Hepatocyte (in vitro differentiated cells): ENCODE measurements at regions not wholly inside any gene's neighbourhood (a gene's known extent, or its start where the extent isn't known, plus 50 kb on each side); places are given as distances from the start of the nearest gene placed in this dataset.

Experiments
- DNase-seq: peaks from one replicate; pipeline ENCODE4 v3.0.0-alpha.2; 2016; ENCODE audit warnings: low spot score
- H2AFZ ChIP-seq: fragments of 200-600 bp; sonication (generic); 2 replicates; pipeline ENCODE4 v1.6.0; 2016; ENCODE audit warnings: antibody characterized with exemption, mild to moderate bottlenecking
- H3K27ac ChIP-seq: fragments of 200-600 bp; sonication (generic); 2 replicates; pipeline ENCODE4 v1.5.1; 2016; ENCODE audit warnings: mild to moderate bottlenecking
- H3K27me3 ChIP-seq: fragments of 200-600 bp; sonication (generic); 2 replicates; pipeline ENCODE4 v1.6.1; 2016
- H3K36me3 ChIP-seq: fragments of 200-600 bp; sonication (generic); replicated peaks from 2 replicates; pipeline ENCODE4 v1.5.1; 2016; ENCODE audit warnings: low read depth; ENCODE audit not compliant: insufficient read depth
- H3K4me1 ChIP-seq: fragments of 200-600 bp; sonication (generic); 2 replicates; pipeline ENCODE4 v1.5.1; 2016; ENCODE audit warnings: mild to moderate bottlenecking, moderate library complexity; ENCODE audit not compliant: insufficient read depth
- H3K4me2 ChIP-seq: fragments of 200-600 bp; sonication (generic); 2 replicates; pipeline ENCODE4 v1.6.0; 2016
- H3K4me3 ChIP-seq: fragments of 200-600 bp; sonication (generic); 2 replicates; pipeline ENCODE4 v1.5.1; 2016; ENCODE audit warnings: mild to moderate bottlenecking
- H3K79me2 ChIP-seq: fragments of 200-600 bp; sonication (generic); 2 replicates; pipeline ENCODE4 v1.6.0; 2017; ENCODE audit warnings: mild to moderate bottlenecking
- H3K9me2 ChIP-seq: fragments of 200-600 bp; sonication (generic); replicated peaks from 2 replicates; pipeline ENCODE4 v1.6.0; 2017; ENCODE audit warnings: mild to moderate bottlenecking; ENCODE audit not compliant: insufficient read depth
- H3K9me3 ChIP-seq: fragments of 200-600 bp; sonication (generic); 2 replicates; pipeline ENCODE4 v1.5.1; 2016; ENCODE audit warnings: low read depth, mild to moderate bottlenecking
- H4K20me1 ChIP-seq: fragments of 200-600 bp; sonication (generic); 2 replicates; pipeline ENCODE4 v1.6.0; 2016; ENCODE audit warnings: mild to moderate bottlenecking; ENCODE audit not compliant: insufficient read depth, poor library complexity, severe bottlenecking
- EZH2 ChIP-seq: fragments of 200-600 bp; sonication (generic); IDR thresholded peaks from 2 replicates; pipeline ENCODE4 v1.6.1; 2016; ENCODE audit warnings: antibody characterized with exemption, mild to moderate bottlenecking, borderline replicate concordance
- EZH2phosphoT487 ChIP-seq: fragments of 200-600 bp; sonication (generic); IDR thresholded peaks from one replicate; pipeline ENCODE4 v1.6.1; 2018; ENCODE audit warnings: antibody characterized with exemption, mild to moderate bottlenecking, low read depth, moderate library complexity; ENCODE audit not compliant: unreplicated experiment, severe bottlenecking
- WGBS: methylation state at CpG from one replicate; pipeline ENCODE4 v1.1.6; 2016; ENCODE audit warnings: low lambda C conversion rate; ENCODE audit errors: missing lambda C conversion rate; 5-methylcytosine and 5-hydroxymethylcytosine counted together
- TF ChIP-seq, protein P1 (sequence below): fragments of 200-600 bp; sonication (generic); IDR thresholded peaks from 2 replicates; pipeline ENCODE4 v1.5.1; 2016; ENCODE audit warnings: antibody characterized with exemption, mild to moderate bottlenecking; ENCODE audit not compliant: poor library complexity

DNA sequence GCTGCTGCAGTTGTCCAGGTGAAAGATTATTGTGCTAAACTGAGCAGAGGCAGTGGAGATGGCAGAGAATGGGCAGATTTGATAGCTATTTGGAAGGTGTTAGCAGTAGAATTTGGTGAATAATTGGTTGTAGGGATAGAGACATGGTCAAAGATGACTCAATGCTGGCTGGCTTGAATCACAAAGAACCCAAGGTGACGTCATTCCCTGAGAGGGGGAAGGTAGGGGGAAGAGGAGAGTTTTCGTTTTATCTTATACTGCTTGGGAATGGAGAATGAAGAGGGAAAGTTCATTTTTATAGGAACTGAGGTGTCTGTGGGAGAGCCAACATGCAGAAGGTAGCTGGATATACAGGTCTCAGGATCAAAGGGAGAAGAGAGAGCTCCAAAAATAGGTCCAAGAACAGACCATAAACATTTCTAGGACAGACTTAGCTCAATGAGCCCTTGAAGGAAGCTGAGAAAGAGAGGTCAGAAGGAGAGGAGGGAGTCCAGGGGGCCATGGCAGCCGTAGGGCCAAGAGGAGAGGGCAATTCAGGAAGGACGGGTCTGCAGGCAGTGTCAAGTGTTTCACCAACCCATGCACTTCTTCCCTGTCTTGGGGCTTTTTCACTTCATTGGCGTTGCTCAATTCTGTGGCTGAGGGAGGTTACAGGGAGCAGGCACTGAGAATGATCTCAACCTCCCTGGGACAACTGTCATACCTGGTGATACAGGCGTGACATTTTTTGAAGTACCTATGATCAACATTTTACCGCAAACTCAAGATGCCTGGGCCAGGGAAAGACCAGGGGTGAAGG is 281.3 kb downstream of the TDRD15 start:
- no peak overlapping the region for H2AFZ ChIP-seq
- no peak for DNase-seq

DNA sequence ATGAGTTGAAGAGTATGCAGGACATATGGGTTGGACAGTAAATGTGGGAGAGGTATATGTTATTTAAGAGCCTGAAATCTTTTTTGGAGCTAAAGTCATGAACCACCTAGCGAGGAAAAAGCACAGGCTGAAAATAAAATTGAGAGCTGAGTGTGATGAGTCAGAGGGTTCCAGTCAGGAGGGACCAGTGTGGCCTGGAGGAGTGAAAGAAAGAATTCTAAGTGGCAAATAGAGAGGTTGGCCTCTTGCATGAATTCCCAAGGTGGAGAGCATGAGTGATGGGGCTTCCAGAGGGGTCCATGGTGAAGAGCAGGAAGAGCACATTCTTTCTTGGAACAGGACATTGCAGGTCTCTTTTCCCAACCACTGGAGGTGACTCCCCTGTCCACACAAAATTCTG is 282.6 kb downstream of the TDRD15 start:
- 100% methylated on average over 1 of the region's 1 CpG for WGBS
- Histone ChIP-seq H3K27ac (no peak overlapping the region), H3K9me3 (no peaks in the 10 kb centered on the region)

More for the DNA sequence above, 281.3 kb downstream of the TDRD15 start:
- no peaks in the 10 kb centered on the region for H3K9me2 ChIP-seq
- H4K20me1 ChIP-seq, result no peaks in the 10 kb centered on the region
- no peak overlapping the region for H3K27ac ChIP-seq
- H3K4me1 ChIP-seq, result no peaks in the 10 kb centered on the region
- H3K79me2 ChIP-seq, result no peaks in the 10 kb centered on the region
- no peak overlapping the region for H3K4me2 ChIP-seq
- H3K27me3 ChIP-seq, result no peaks in the 10 kb centered on the region
- WGBS, result 82% methylated on average over 7 of the region's 7 CpGs
- no peaks in the 10 kb centered on the region for H3K36me3 ChIP-seq
- H3K9me3 ChIP-seq, result no peaks in the 10 kb centered on the region
- H3K4me3 ChIP-seq, result no peak overlapping the region
- TF ChIP-seq EZH2 (no peak), EZH2phosphoT487 (no peak)
- TF ChIP-seq, protein P1, sequence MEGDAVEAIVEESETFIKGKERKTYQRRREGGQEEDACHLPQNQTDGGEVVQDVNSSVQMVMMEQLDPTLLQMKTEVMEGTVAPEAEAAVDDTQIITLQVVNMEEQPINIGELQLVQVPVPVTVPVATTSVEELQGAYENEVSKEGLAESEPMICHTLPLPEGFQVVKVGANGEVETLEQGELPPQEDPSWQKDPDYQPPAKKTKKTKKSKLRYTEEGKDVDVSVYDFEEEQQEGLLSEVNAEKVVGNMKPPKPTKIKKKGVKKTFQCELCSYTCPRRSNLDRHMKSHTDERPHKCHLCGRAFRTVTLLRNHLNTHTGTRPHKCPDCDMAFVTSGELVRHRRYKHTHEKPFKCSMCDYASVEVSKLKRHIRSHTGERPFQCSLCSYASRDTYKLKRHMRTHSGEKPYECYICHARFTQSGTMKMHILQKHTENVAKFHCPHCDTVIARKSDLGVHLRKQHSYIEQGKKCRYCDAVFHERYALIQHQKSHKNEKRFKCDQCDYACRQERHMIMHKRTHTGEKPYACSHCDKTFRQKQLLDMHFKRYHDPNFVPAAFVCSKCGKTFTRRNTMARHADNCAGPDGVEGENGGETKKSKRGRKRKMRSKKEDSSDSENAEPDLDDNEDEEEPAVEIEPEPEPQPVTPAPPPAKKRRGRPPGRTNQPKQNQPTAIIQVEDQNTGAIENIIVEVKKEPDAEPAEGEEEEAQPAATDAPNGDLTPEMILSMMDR, result no peak

DNA sequence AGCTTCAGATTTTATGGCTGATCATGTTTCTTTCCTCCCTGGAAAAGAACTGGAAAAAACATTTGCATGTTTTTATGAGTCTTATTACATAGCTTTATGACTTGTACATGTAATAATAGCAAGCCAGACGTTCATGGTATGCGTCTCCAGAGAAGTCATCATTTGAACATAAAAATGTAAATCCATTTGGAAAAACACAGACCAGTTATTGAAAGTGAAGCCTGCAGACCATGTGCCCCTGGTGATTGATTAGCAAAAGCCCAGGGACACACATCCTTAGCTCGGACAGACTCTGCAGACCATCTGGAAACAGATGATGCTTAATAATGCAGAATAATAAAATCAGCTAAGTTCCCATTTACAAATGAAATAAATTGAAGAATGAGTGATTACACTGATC is 283.1 kb downstream of the TDRD15 start:
- no peak for TF ChIP-seq EZH2
- no peak for TF ChIP-seq EZH2phosphoT487
- TF ChIP-seq, protein P1, result no peak
- no peaks in the 10 kb centered on the region for H3K9me3 ChIP-seq
- no peak for DNase-seq
- H3K4me2 ChIP-seq, result no peak overlapping the region
- H3K4me3 ChIP-seq, result no peak overlapping the region
- no peak overlapping the region for H3K27ac ChIP-seq
- no peaks in the 10 kb centered on the region for H3K36me3 ChIP-seq
- H3K79me2 ChIP-seq, result no peaks in the 10 kb centered on the region
- WGBS, result 48% methylated on average over 3 of the region's 3 CpGs
- no peak overlapping the region for H2AFZ ChIP-seq
- no peaks in the 10 kb centered on the region for H3K9me2 ChIP-seq
- no peaks in the 10 kb centered on the region for H3K27me3 ChIP-seq
- H4K20me1 ChIP-seq, result no peaks in the 10 kb centered on the region
- no peaks in the 10 kb centered on the region for H3K4me1 ChIP-seq

More for the DNA sequence above, 282.6 kb downstream of the TDRD15 start:
- H3K79me2 ChIP-seq, result no peaks in the 10 kb centered on the region
- H3K9me2 ChIP-seq, result no peaks in the 10 kb centered on the region
- no peak overlapping the region for H2AFZ ChIP-seq
- no peak overlapping the region for H3K4me3 ChIP-seq
- H4K20me1 ChIP-seq, result no peaks in the 10 kb centered on the region
- TF ChIP-seq EZH2, result no peak
- no peak for TF ChIP-seq EZH2phosphoT487
- TF ChIP-seq, protein P1, result no peak
- H3K27me3 ChIP-seq, result no peaks in the 10 kb centered on the region
- no peaks in the 10 kb centered on the region for H3K36me3 ChIP-seq
- no peak for DNase-seq
- H3K4me2 ChIP-seq, result no peak overlapping the region
- H3K4me1 ChIP-seq, result no peaks in the 10 kb centered on the region
